Spleen (tissue), 7 donors: ENCODE measurements at regions not wholly inside any gene's neighbourhood (a gene's known extent, or its start where the extent isn't known, plus 50 kb on each side); places are given as distances from the start of the nearest gene placed in this dataset.

Experiments used
- POLR2A ChIP-seq, 3 donors: fragments of 450-650 bp; IDR thresholded peaks; one replicate each; pipeline ENCODE4 v1.5.1; 2017; ENCODE audit warnings: antibody characterized with exemption in 3 of 3, mild to moderate bottlenecking in 1 of 3
- TF ChIP-seq, protein P1 (sequence below), 11 experiments: fragments of 200-600 bp in 7 of 11; fragments of 450-650 bp in 4 of 11; sonication (generic) in 4 of 11; IDR thresholded peaks in 8 of 11; conservative IDR thresholded peaks in 3 of 11; 1 replicate in 7 of 11; 2 replicates in 4 of 11; pipeline versions ENCODE4 v1.4.0 to v1.8.0; 2016 to 2021; ENCODE audit warnings: antibody characterized with exemption in 11 of 11, inconsistent platforms in 4 of 11, mild to moderate bottlenecking in 1 of 11
- donor health status: DM: no; HTN: no; CAD: no; lungs with moderate emphysema.
- donor health status: DM: no; HTN: no; CAD: no.
- donor health status: DM: no; HTN: no; CAD: no.

- TF ChIP-seq, protein P1, sequence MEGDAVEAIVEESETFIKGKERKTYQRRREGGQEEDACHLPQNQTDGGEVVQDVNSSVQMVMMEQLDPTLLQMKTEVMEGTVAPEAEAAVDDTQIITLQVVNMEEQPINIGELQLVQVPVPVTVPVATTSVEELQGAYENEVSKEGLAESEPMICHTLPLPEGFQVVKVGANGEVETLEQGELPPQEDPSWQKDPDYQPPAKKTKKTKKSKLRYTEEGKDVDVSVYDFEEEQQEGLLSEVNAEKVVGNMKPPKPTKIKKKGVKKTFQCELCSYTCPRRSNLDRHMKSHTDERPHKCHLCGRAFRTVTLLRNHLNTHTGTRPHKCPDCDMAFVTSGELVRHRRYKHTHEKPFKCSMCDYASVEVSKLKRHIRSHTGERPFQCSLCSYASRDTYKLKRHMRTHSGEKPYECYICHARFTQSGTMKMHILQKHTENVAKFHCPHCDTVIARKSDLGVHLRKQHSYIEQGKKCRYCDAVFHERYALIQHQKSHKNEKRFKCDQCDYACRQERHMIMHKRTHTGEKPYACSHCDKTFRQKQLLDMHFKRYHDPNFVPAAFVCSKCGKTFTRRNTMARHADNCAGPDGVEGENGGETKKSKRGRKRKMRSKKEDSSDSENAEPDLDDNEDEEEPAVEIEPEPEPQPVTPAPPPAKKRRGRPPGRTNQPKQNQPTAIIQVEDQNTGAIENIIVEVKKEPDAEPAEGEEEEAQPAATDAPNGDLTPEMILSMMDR (IDR thresholded peaks at IDR 0.05 in 8 of 11, conservative IDR thresholded peaks at IDR 0.05 in 3 of 11): no peak
- TF ChIP-seq POLR2A (IDR thresholded peaks at IDR 0.05): no peak
Measured at GRCh38 chr7:42662862-42663261, 249.0 kb downstream of the C7orf25 start.
